Choroid plexus epithelial cell (primary cell): ENCODE measurements at regions not wholly inside any gene's neighbourhood (a gene's known extent, or its start where the extent isn't known, plus 50 kb on each side); places are given as distances from the start of the nearest gene placed in this dataset.

Experiments
- DNase-seq: peaks from one replicate; pipeline ENCODE4 v3.0.0-alpha.2; 2010; ENCODE audit warnings: low read depth
- H3K4me3 ChIP-seq: 2 replicates; pipeline ENCODE4 v1.5.1; 2011; ENCODE audit warnings: low read depth, mild to moderate bottlenecking, control low read depth, low read length, moderate library complexity
- TF ChIP-seq, protein P1 (sequence below): conservative IDR thresholded peaks from 2 replicates; pipeline ENCODE4 v1.5.1; 2011; ENCODE audit warnings: low read depth, mild to moderate bottlenecking, control low read depth, inconsistent platforms, low read length, moderate library complexity

DNA sequence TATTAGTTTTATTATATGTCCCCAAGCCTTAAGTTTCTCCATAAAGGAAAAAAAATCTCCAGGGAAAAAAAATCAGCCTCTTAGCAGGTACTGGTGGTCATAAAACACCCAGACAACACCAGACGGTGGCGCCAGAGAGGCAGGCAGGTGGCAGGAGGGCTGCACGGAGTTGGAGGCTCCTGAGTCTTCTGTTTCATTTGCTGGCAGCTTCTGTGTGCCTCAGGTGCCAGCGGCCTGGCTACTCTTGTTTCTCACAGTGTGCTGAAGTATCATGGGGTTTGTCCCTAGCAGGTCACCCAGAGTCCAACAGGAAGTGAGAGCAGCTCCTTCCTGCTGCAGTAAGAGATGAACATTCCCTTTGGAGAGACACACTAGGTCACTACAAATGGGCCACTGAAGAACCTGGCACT lies 123.3 kb upstream of the GADD45A start:
- H3K4me3 ChIP-seq: no peak overlapping the region
- TF ChIP-seq, protein P1, sequence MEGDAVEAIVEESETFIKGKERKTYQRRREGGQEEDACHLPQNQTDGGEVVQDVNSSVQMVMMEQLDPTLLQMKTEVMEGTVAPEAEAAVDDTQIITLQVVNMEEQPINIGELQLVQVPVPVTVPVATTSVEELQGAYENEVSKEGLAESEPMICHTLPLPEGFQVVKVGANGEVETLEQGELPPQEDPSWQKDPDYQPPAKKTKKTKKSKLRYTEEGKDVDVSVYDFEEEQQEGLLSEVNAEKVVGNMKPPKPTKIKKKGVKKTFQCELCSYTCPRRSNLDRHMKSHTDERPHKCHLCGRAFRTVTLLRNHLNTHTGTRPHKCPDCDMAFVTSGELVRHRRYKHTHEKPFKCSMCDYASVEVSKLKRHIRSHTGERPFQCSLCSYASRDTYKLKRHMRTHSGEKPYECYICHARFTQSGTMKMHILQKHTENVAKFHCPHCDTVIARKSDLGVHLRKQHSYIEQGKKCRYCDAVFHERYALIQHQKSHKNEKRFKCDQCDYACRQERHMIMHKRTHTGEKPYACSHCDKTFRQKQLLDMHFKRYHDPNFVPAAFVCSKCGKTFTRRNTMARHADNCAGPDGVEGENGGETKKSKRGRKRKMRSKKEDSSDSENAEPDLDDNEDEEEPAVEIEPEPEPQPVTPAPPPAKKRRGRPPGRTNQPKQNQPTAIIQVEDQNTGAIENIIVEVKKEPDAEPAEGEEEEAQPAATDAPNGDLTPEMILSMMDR: peak; percentile 96

DNA sequence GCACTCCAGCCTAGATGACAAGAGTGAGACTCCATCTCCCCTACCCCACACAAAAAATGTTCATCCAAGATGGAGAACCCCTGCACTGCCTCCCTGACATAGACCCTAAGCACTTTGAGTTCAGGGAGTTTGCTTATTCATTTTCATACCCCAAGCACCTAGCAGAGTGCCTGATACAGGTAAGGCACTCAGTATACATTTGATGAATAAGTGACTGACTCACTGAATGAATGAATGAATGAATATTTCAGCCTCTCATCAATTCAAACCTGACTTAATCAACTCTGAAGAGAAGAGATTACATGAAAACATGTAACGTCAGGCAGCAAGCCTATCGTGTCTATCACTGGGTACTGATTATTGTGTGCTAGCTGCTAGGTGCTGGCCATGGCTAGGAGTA lies 121.3 kb upstream of the GADD45A start:
- no peak overlapping the region for H3K4me3 ChIP-seq
- TF ChIP-seq, protein P1: no peak
- DNase-seq: no peak

More for the DNA sequence above, 123.3 kb upstream of the GADD45A start:
- peak; percentile 93 for DNase-seq

DNA sequence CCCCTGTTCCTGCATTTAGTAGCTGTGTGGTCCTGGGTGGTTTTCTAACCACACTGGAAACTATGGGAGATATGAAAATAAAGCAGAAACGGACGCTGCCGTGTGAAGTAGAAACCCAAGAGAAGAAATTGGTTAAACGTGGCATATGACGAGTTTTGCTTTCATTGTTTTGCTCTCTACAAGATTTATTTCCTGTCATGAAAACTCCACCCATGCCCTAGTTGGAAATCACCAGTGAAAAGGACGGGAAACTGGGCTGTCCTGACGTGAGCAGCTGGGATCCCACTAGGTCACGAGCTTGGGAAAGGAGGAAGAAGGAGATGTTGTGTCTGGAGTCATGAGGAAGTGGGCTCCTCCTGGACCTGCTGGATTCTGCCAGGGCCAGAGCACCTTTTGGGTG lies 120.8 kb upstream of the GADD45A start:
- H3K4me3 ChIP-seq: no peak overlapping the region
- DNase-seq: no peak
- TF ChIP-seq, protein P1: no peak

DNA sequence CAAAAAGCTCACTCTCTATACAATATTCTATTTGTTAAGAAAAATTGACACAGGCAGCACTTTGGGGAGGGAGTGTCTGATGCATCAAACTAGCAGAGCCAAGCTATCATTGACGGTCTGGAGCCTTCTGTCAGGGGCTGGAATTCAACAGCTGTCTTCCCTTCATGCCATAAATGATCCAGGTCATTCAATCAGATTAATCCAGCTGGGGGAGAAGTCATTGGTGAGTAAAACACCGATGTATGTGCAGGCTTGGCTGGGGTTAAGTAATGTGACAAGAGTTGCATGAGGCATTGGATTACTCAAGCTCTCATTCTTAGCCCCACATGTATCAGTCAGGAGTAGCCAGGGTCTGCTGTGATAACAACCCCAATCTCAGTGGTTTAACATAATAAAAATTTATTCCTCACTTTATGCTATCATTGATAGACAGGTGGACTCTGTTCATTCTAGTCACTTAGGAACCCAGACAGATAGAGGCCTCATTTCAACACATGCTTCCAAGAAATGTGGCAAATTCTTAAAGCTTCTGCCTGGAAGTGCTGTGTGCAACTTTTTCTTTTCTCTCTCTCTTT lies 118.1 kb upstream of the GADD45A start:
- no peak for DNase-seq
- H3K4me3 ChIP-seq: no peak overlapping the region
- TF ChIP-seq, protein P1: no peak

DNA sequence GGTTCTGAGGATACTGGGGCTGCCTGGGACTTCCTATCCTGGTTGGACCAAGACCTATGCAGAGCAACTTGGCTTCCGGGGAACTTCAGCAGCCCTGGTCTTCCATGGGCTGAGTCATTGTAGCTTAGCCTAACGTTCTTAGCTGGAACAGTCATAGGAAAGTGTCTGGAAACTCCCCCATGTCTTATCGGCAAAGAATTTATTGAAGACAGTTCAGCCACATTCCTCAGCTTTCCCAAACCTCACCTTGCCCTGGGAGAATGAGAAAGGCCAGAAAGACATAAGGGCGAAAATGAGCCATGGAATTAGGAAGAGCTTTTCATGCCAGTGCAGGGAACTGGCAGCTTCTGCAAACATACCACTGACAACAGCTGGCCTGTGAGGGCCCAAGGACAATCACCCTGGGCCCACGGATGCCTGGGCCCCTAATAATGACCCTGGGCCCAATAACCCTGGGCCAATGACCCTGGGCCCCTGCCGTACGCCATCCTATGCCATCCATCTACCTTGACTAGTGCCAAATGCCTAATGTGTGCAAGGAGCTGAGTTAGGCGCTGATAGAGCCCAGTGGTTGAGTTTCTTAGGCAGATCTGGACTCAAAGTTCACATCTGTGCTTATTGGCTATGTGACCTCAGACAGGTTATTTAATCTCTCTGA lies 114.4 kb upstream of the GADD45A start:
- TF ChIP-seq, protein P1: no peak
- peak; percentile 91 for DNase-seq
- no peak overlapping the region for H3K4me3 ChIP-seq

DNA sequence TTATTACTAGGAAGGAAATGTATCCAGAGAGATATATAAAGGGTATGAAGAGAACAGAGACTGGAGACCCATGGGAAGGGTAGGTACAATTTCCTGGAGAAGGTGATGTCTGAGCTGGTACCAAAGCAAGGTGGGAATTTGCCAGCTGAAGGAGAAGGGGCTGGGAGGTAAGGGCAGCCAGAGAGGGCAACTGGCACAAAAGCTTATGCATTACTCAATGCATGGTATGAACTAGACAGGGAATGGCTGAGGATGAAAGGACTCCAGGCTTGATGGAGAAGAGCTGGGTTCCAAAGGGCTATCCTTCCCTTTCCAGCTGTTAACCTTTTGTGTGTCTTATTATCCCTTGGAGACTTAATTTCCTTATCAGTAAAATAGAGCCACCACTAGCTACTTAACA lies 113.6 kb upstream of the GADD45A start:
- H3K4me3 ChIP-seq: no peak overlapping the region
- TF ChIP-seq, protein P1: no peak
- no peak for DNase-seq
